WTC11 (cell line): ENCODE measurements at regions not wholly inside any gene's neighbourhood (a gene's known extent, or its start where the extent isn't known, plus 50 kb on each side); places are given as distances from the start of the nearest gene placed in this dataset.

ENCODE experiments used
- ATAC-seq: fragments of 200-7000 bp; cut with Tn5 transposase; 2 replicates; pipeline ENCODE4 v1.10.0; 2021; ENCODE audit warnings: mild to moderate bottlenecking, moderate library complexity
- CTCF ChIA-PET: fragments of 300-600 bp; sonication (Branson Sonifier 250); formaldehyde crosslinking; loops from one replicate; lab custom pipeline; 2021; ENCODE audit warnings: antibody characterized with exemption; lab: Charles Lee
- POLR2A ChIA-PET: fragments of 350-600 bp; sonication (Branson Sonifier 250); formaldehyde crosslinking; loops from one replicate; lab custom pipeline; 2021; ENCODE audit warnings: antibody characterized with exemption; lab: Charles Lee
- DNase-seq: peaks from one replicate; pipeline ENCODE4 v3.0.0; 2021; ENCODE audit warnings: low spot score
- H3K27ac Mint-ChIP-seq: 2 replicates; pipeline ENCODE4 v1.8.0; 2021; ENCODE audit warnings: mixed read lengths
- H3K27me3 Mint-ChIP-seq: 2 replicates; pipeline ENCODE4 v1.8.0; 2021; ENCODE audit warnings: low read depth, mild to moderate bottlenecking, moderate library complexity, mixed read lengths
- H3K36me3 Mint-ChIP-seq: 2 replicates; pipeline ENCODE4 v1.8.0; 2021; ENCODE audit warnings: mixed read lengths
- H3K4me1 Mint-ChIP-seq: 2 replicates; pipeline ENCODE4 v1.8.0; 2022; ENCODE audit warnings: mixed read lengths
- H3K4me3 Mint-ChIP-seq: 2 replicates; pipeline ENCODE4 v1.8.0; 2021; ENCODE audit warnings: mild to moderate bottlenecking, moderate library complexity, mixed read lengths
- H3K9me3 Mint-ChIP-seq: 2 replicates; pipeline ENCODE4 v1.8.0; 2021; ENCODE audit warnings: mixed read lengths
- ELF4 ChIP-seq: sonication (generic); formaldehyde crosslinking; IDR thresholded peaks from 2 replicates; pipeline ENCODE4 v1.8.1; 2022; ENCODE audit warnings: low read depth, mild to moderate bottlenecking, moderate library complexity, missing genetic modification reagents
- ESRRA ChIP-seq: sonication (generic); formaldehyde crosslinking; IDR thresholded peaks from 2 replicates; pipeline ENCODE4 v1.8.1; 2022; ENCODE audit warnings: mild to moderate bottlenecking, missing genetic modification reagents, borderline replicate concordance
- GABPB1 ChIP-seq: sonication (generic); formaldehyde crosslinking; IDR thresholded peaks from 2 replicates; pipeline ENCODE4 v1.8.1; 2023; ENCODE audit warnings: mild to moderate bottlenecking, missing genetic modification reagents
- NFE2L1 ChIP-seq: sonication (generic); formaldehyde crosslinking; IDR thresholded peaks from 2 replicates; pipeline ENCODE4 v1.8.1; 2023; ENCODE audit warnings: missing genetic modification reagents
- SP1 ChIP-seq: sonication (generic); formaldehyde crosslinking; conservative IDR thresholded peaks from 2 replicates; pipeline ENCODE4 v1.8.1; 2022; ENCODE audit warnings: missing genetic modification reagents
- TCF7 ChIP-seq: sonication (generic); formaldehyde crosslinking; IDR thresholded peaks from 2 replicates; pipeline ENCODE4 v1.8.0; 2022; ENCODE audit warnings: mild to moderate bottlenecking, low read depth, missing genetic modification reagents, moderate library complexity
- ZNF263 ChIP-seq: sonication (generic); formaldehyde crosslinking; IDR thresholded peaks from 2 replicates; pipeline ENCODE4 v1.8.1; 2022; ENCODE audit warnings: low read depth, mild to moderate bottlenecking, moderate library complexity, missing genetic modification reagents
- ZNF317 ChIP-seq: sonication (generic); formaldehyde crosslinking; IDR thresholded peaks from 2 replicates; pipeline ENCODE4 v1.8.1; 2023; ENCODE audit warnings: low read depth, mild to moderate bottlenecking, moderate library complexity, missing genetic modification reagents, borderline replicate concordance
- ZNF423 ChIP-seq: fragments of 250-450 bp; sonication (Bioruptor Pico); IDR thresholded peaks from 2 replicates; pipeline ENCODE4 v2.1.2; 2022; ENCODE audit warnings: mild to moderate bottlenecking, moderate library complexity
- TF ChIP-seq, protein P1 (sequence below): fragments of 250-450 bp; sonication (Bioruptor Pico); IDR thresholded peaks from 2 replicates; pipeline ENCODE4 v1.9.0; 2021; ENCODE audit warnings: mild to moderate bottlenecking
- TF ChIP-seq, protein P2 (sequence below): fragments of 250-450 bp; sonication (Bioruptor Pico); IDR thresholded peaks from 2 replicates; pipeline ENCODE4 v2.1.2; 2022; ENCODE audit warnings: mild to moderate bottlenecking, moderate library complexity
- TF ChIP-seq, protein P3 (sequence below): sonication (generic); formaldehyde crosslinking; IDR thresholded peaks from 2 replicates; pipeline ENCODE4 v1.8.1; 2023; ENCODE audit warnings: mild to moderate bottlenecking, missing genetic modification reagents, moderate library complexity
- TF ChIP-seq, protein P4 (sequence below): sonication (generic); formaldehyde crosslinking; IDR thresholded peaks from 2 replicates; pipeline ENCODE4 v1.8.1; 2023; ENCODE audit warnings: mild to moderate bottlenecking, missing genetic modification reagents, borderline replicate concordance
- TF ChIP-seq, protein P5 (sequence below): fragments of 250-450 bp; sonication (Bioruptor Pico); IDR thresholded peaks from 2 replicates; pipeline ENCODE4 v1.9.0; 2021; ENCODE audit warnings: mild to moderate bottlenecking, borderline replicate concordance

DNA sequence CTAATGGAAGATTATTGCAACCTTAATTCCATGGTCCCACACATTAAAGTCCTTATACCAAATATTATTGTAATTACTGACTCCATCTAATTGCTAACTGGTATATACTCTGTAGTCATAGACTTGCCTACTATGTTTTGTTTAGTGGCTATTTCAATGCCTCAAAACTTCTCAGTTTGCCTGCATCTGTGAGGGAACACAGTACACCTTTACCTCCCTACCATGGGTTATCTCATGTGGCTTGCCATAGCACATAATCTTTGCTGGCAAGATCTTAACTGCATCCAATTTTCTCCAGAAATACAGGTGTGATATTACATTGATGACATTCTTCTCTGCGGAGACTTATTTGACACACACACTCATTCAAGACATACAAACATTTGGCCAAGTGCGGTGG, 107.1 kb upstream of the ZNF184 start:
- Mint-ChIP-seq H3K9me3 (no peaks in the 10 kb centered on the region), H3K27me3 (peaks cover 11% of the 10 kb centered on the region), H3K27ac (no peak overlapping the region), H3K4me1 (peaks cover 16% of the 10 kb centered on the region), H3K36me3 (no peaks in the 10 kb centered on the region), H3K4me3 (no peak overlapping the region)
- ATAC-seq (no peak), DNase-seq (no peak)
- CTCF ChIA-PET: no interaction called here
- POLR2A ChIA-PET: no interaction called here
- TF ChIP-seq ESRRA (CRISPR knock-in tag) (no peak), ZNF423 (CRISPR knock-in tag) (no peak), ELF4 (no peak), ZNF317 (no peak), ZNF263 (CRISPR knock-in tag) (no peak), NFE2L1 (CRISPR knock-in tag) (no peak), GABPB1 (CRISPR knock-in tag) (no peak), TCF7 (CRISPR knock-in tag) (no peak), SP1 (CRISPR knock-in tag) (no peak)
- TF ChIP-seq, protein P1, sequence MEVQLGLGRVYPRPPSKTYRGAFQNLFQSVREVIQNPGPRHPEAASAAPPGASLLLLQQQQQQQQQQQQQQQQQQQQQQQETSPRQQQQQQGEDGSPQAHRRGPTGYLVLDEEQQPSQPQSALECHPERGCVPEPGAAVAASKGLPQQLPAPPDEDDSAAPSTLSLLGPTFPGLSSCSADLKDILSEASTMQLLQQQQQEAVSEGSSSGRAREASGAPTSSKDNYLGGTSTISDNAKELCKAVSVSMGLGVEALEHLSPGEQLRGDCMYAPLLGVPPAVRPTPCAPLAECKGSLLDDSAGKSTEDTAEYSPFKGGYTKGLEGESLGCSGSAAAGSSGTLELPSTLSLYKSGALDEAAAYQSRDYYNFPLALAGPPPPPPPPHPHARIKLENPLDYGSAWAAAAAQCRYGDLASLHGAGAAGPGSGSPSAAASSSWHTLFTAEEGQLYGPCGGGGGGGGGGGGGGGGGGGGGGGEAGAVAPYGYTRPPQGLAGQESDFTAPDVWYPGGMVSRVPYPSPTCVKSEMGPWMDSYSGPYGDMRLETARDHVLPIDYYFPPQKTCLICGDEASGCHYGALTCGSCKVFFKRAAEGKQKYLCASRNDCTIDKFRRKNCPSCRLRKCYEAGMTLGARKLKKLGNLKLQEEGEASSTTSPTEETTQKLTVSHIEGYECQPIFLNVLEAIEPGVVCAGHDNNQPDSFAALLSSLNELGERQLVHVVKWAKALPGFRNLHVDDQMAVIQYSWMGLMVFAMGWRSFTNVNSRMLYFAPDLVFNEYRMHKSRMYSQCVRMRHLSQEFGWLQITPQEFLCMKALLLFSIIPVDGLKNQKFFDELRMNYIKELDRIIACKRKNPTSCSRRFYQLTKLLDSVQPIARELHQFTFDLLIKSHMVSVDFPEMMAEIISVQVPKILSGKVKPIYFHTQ: no peak
- TF ChIP-seq, protein P2, sequence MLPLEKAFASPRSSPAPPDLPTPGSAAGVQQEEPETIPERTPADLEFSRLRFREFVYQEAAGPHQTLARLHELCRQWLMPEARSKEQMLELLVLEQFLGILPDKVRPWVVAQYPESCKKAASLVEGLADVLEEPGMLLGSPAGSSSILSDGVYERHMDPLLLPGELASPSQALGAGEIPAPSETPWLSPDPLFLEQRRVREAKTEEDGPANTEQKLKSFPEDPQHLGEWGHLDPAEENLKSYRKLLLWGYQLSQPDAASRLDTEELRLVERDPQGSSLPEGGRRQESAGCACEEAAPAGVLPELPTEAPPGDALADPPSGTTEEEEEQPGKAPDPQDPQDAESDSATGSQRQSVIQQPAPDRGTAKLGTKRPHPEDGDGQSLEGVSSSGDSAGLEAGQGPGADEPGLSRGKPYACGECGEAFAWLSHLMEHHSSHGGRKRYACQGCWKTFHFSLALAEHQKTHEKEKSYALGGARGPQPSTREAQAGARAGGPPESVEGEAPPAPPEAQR: no peak
- TF ChIP-seq, protein P3, sequence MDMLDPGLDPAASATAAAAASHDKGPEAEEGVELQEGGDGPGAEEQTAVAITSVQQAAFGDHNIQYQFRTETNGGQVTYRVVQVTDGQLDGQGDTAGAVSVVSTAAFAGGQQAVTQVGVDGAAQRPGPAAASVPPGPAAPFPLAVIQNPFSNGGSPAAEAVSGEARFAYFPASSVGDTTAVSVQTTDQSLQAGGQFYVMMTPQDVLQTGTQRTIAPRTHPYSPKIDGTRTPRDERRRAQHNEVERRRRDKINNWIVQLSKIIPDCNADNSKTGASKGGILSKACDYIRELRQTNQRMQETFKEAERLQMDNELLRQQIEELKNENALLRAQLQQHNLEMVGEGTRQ (CRISPR knock-in tag): no peak
- TF ChIP-seq, protein P4, sequence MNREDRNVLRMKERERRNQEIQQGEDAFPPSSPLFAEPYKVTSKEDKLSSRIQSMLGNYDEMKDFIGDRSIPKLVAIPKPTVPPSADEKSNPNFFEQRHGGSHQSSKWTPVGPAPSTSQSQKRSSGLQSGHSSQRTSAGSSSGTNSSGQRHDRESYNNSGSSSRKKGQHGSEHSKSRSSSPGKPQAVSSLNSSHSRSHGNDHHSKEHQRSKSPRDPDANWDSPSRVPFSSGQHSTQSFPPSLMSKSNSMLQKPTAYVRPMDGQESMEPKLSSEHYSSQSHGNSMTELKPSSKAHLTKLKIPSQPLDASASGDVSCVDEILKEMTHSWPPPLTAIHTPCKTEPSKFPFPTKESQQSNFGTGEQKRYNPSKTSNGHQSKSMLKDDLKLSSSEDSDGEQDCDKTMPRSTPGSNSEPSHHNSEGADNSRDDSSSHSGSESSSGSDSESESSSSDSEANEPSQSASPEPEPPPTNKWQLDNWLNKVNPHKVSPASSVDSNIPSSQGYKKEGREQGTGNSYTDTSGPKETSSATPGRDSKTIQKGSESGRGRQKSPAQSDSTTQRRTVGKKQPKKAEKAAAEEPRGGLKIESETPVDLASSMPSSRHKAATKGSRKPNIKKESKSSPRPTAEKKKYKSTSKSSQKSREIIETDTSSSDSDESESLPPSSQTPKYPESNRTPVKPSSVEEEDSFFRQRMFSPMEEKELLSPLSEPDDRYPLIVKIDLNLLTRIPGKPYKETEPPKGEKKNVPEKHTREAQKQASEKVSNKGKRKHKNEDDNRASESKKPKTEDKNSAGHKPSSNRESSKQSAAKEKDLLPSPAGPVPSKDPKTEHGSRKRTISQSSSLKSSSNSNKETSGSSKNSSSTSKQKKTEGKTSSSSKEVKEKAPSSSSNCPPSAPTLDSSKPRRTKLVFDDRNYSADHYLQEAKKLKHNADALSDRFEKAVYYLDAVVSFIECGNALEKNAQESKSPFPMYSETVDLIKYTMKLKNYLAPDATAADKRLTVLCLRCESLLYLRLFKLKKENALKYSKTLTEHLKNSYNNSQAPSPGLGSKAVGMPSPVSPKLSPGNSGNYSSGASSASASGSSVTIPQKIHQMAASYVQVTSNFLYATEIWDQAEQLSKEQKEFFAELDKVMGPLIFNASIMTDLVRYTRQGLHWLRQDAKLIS (CRISPR knock-in tag): no peak
- TF ChIP-seq, protein P5, sequence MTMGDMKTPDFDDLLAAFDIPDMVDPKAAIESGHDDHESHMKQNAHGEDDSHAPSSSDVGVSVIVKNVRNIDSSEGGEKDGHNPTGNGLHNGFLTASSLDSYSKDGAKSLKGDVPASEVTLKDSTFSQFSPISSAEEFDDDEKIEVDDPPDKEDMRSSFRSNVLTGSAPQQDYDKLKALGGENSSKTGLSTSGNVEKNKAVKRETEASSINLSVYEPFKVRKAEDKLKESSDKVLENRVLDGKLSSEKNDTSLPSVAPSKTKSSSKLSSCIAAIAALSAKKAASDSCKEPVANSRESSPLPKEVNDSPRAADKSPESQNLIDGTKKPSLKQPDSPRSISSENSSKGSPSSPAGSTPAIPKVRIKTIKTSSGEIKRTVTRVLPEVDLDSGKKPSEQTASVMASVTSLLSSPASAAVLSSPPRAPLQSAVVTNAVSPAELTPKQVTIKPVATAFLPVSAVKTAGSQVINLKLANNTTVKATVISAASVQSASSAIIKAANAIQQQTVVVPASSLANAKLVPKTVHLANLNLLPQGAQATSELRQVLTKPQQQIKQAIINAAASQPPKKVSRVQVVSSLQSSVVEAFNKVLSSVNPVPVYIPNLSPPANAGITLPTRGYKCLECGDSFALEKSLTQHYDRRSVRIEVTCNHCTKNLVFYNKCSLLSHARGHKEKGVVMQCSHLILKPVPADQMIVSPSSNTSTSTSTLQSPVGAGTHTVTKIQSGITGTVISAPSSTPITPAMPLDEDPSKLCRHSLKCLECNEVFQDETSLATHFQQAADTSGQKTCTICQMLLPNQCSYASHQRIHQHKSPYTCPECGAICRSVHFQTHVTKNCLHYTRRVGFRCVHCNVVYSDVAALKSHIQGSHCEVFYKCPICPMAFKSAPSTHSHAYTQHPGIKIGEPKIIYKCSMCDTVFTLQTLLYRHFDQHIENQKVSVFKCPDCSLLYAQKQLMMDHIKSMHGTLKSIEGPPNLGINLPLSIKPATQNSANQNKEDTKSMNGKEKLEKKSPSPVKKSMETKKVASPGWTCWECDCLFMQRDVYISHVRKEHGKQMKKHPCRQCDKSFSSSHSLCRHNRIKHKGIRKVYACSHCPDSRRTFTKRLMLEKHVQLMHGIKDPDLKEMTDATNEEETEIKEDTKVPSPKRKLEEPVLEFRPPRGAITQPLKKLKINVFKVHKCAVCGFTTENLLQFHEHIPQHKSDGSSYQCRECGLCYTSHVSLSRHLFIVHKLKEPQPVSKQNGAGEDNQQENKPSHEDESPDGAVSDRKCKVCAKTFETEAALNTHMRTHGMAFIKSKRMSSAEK: no peak
